MM.1S (cell line): ENCODE measurements at regions not wholly inside any gene's neighbourhood (a gene's known extent, or its start where the extent isn't known, plus 50 kb on each side); places are given as distances from the start of the nearest gene placed in this dataset.

Source experiments
- DNase-seq: peaks from one replicate; pipeline ENCODE4 v3.0.0-alpha.2; 2015
- H2AFZ ChIP-seq: fragments of 300-600 bp; sonication (generic); 2 replicates; pipeline ENCODE4 v1.6.0; 2016; ENCODE audit warnings: antibody characterized with exemption, low read length
- H3F3A ChIP-seq: fragments of 300-600 bp; sonication (generic); 2 replicates; pipeline ENCODE4 v1.6.1; 2016; ENCODE audit warnings: mild to moderate bottlenecking, antibody characterized with exemption, low read length, moderate library complexity, mixed read lengths; ENCODE audit not compliant: insufficient read depth
- H3K27ac ChIP-seq: fragments of 300-600 bp; sonication (generic); 2 replicates; pipeline ENCODE4 v1.5.1; 2016; ENCODE audit warnings: mild to moderate bottlenecking, low read length
- H3K27me3 ChIP-seq: fragments of 300-600 bp; sonication (generic); replicated peaks from 2 replicates; pipeline ENCODE4 v1.6.0; 2016; ENCODE audit warnings: low read length; ENCODE audit not compliant: insufficient read depth
- H3K36me3 ChIP-seq: fragments of 300-600 bp; sonication (generic); replicated peaks from 2 replicates; pipeline ENCODE4 v1.6.1; 2016; ENCODE audit warnings: mild to moderate bottlenecking, low read length, mixed read lengths; ENCODE audit not compliant: insufficient read depth
- H3K4me1 ChIP-seq: fragments of 300-600 bp; sonication (generic); 2 replicates; pipeline ENCODE4 v1.6.1; 2016; ENCODE audit warnings: low read length, mixed read lengths
- H3K4me2 ChIP-seq: fragments of 300-600 bp; sonication (generic); 2 replicates; pipeline ENCODE4 v1.6.0; 2016; ENCODE audit warnings: low read depth, low read length
- H3K4me3 ChIP-seq: fragments of 300-600 bp; sonication (generic); 2 replicates; pipeline ENCODE4 v1.5.1; 2016; ENCODE audit warnings: low read length, mixed read lengths
- H3K79me2 ChIP-seq: fragments of 300-600 bp; sonication (generic); 2 replicates; pipeline ENCODE4 v1.6.1; 2016; ENCODE audit warnings: mixed run types, low read length, mixed read lengths
- H3K9ac ChIP-seq: fragments of 300-600 bp; sonication (generic); 2 replicates; pipeline ENCODE4 v1.6.1; 2016; ENCODE audit warnings: low read length, mixed read lengths
- H3K9me2 ChIP-seq: fragments of 300-600 bp; sonication (generic); replicated peaks from 2 replicates; pipeline ENCODE4 v1.6.1; 2016; ENCODE audit warnings: mild to moderate bottlenecking, low read length, mixed read lengths; ENCODE audit not compliant: insufficient read depth
- H3K9me3 ChIP-seq: fragments of 300-600 bp; sonication (generic); replicated peaks from 2 replicates; pipeline ENCODE4 v1.6.1; 2016; ENCODE audit warnings: mild to moderate bottlenecking, low read length, mixed read lengths; ENCODE audit not compliant: insufficient read depth
- H4K20me1 ChIP-seq: fragments of 300-600 bp; sonication (generic); 2 replicates; pipeline ENCODE4 v1.6.1; 2016; ENCODE audit warnings: mild to moderate bottlenecking, low read length, moderate library complexity, mixed read lengths; ENCODE audit not compliant: insufficient read depth
- CTCF ChIP-seq: fragments of 300-600 bp; sonication (generic); IDR thresholded peaks from 2 replicates; pipeline ENCODE4 v1.5.1; 2016; ENCODE audit warnings: antibody characterized with exemption, low read length, mixed read lengths
- EZH2 ChIP-seq: fragments of 300-600 bp; sonication (generic); optimal IDR thresholded peaks from 2 replicates; pipeline ENCODE3; 2017; ENCODE audit warnings: low read depth, mild to moderate bottlenecking, antibody characterized with exemption, low read length, mixed read lengths
- EZH2phosphoT487 ChIP-seq: fragments of 300-600 bp; sonication (generic); IDR thresholded peaks from 2 replicates; pipeline ENCODE4 v1.6.1; 2018; ENCODE audit warnings: antibody characterized with exemption, low read length

DNA sequence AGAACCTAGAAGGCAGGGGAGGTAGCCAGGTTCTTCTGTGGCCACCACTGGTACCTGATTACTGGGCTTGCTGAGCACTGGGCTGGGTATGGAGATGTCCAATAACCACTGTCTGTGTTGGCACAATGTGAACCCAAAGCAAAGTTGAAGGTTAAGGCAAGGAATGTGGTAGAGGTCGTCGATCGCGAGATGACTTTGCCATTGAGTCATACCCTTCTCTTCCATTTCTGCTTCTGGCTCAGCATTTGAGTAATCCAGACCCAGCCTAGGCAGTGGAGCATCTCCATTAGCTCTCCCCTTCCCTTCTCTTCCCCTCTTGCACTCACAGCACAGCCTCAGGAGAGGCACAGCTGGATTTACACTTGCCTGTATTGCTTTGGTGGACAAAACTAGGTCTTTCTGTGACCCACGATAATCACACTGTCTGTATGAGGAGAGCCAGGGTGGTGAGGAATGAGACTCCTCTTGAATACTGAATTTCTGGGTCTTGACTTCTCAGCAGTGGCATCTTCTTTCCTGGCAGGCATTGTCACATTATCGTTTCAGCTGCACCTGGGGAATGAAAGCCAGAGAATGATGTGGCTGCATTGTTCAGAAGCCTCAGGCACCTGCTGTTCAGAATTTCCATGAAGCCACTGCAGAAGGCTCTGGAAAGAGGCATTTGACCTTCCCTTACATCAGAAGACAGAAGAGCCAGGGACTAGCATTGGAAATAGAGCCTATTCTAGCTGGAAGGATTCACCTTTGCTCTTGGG is 272.6 kb downstream of the PDCD6IP start:
- no peaks in the 10 kb centered on the region for H3K79me2 ChIP-seq
- no peak overlapping the region for H3K4me3 ChIP-seq
- H2AFZ ChIP-seq = no peak overlapping the region
- H3K36me3 ChIP-seq = no peaks in the 10 kb centered on the region
- no peak overlapping the region for H3K9ac ChIP-seq
- H3K27me3 ChIP-seq = no peaks in the 10 kb centered on the region
- H3K27ac ChIP-seq = no peak overlapping the region
- DNase-seq = no peak
- H3K4me1 ChIP-seq = peaks cover 5% of the 10 kb centered on the region; the same call in 1 of the 2 replicates
- no peaks in the 10 kb centered on the region for H3K9me3 ChIP-seq
- H3K4me2 ChIP-seq = no peak overlapping the region
- H4K20me1 ChIP-seq = no peaks in the 10 kb centered on the region
- TF ChIP-seq CTCF (no peak), EZH2phosphoT487 (no peak), EZH2 (no peak)
- no peaks in the 10 kb centered on the region for H3F3A ChIP-seq
- H3K9me2 ChIP-seq = no peaks in the 10 kb centered on the region

- no peaks in the 10 kb centered on the region for H3K9me3 ChIP-seq
- no peaks in the 10 kb centered on the region for H3F3A ChIP-seq
- TF ChIP-seq EZH2 = no peak
- no peak for TF ChIP-seq CTCF
- no peak for TF ChIP-seq EZH2phosphoT487
- no peaks in the 10 kb centered on the region for H3K27me3 ChIP-seq
- no peak overlapping the region for H2AFZ ChIP-seq
- peaks cover 5% of the 10 kb centered on the region; the same call in 1 of the 2 replicates for H3K4me1 ChIP-seq
- no peak overlapping the region for H3K9ac ChIP-seq
- no peak overlapping the region for H3K4me2 ChIP-seq
- no peaks in the 10 kb centered on the region for H4K20me1 ChIP-seq
- no peaks in the 10 kb centered on the region for H3K79me2 ChIP-seq
- DNase-seq = no peak
- no peak overlapping the region for H3K27ac ChIP-seq
- no peaks in the 10 kb centered on the region for H3K36me3 ChIP-seq
- no peaks in the 10 kb centered on the region for H3K9me2 ChIP-seq
- no peak overlapping the region for H3K4me3 ChIP-seq
Measured at GRCh38 chr3:34072297-34072696, 273.9 kb downstream of the PDCD6IP start.

DNA sequence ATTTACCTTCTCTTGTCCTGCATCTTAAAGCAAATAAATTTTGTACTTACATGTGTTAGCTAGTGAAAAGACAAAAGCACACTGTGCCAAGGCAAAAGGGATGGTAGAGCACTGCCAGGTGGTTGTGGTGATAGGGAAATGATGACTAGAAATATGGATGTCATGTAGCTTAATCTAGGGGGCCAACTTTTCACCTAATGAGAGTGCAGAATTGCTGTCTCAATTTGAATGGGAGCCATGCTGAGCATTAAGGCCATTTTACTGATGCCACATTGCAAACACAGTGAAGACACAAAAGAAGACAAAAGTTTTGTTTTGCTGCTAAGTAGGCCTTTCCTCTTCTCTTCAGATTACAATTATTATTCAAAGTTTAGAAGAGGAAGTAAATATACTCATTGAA is 274.7 kb downstream of the PDCD6IP start:
- Histone ChIP-seq H3K27me3 (no peaks in the 10 kb centered on the region), H3F3A (no peaks in the 10 kb centered on the region), H3K4me1 (peaks cover 5% of the 10 kb centered on the region; the same call in 1 of the 2 replicates), H3K4me3 (no peak overlapping the region), H3K36me3 (no peaks in the 10 kb centered on the region), H3K4me2 (no peak overlapping the region), H3K9me3 (no peaks in the 10 kb centered on the region), H4K20me1 (no peaks in the 10 kb centered on the region), H3K79me2 (no peaks in the 10 kb centered on the region), H3K9ac (no peak overlapping the region), H3K9me2 (no peaks in the 10 kb centered on the region), H3K27ac (no peak overlapping the region), H2AFZ (no peak overlapping the region)
- DNase-seq = no peak
- no peak for TF ChIP-seq EZH2
- no peak for TF ChIP-seq CTCF
- no peak for TF ChIP-seq EZH2phosphoT487
